ENCODE measurements at regions not wholly inside any gene's neighbourhood (a gene's known extent, or its start where the extent isn't known, plus 50 kb on each side); places are given as distances from the start of the nearest gene placed in this dataset.

GRCh38 chr15:101543026-101543390 is 53.5 kb upstream of the PCSK6 start:
- TF ChIP-seq POLR2AphosphoS5 (IDR thresholded peaks at IDR 0.05; ENCODE audit: low read depth) (no peak), STAT1 (IDR thresholded peaks at IDR 0.05; ENCODE audit: unreplicated experiment) (no peak), JUNB (IDR thresholded peaks at IDR 0.05; ENCODE audit: unreplicated experiment) (no peak), EZH2 (IDR thresholded peaks at IDR 0.05; ENCODE audit: low read depth, unreplicated experiment) (no peak), EZH2phosphoT487 (IDR thresholded peaks at IDR 0.05; ENCODE audit: unreplicated experiment) (no peak), ETS1 (IDR thresholded peaks at IDR 0.05) (no peak), NANOG (IDR thresholded peaks at IDR 0.05; ENCODE audit: borderline replicate concordance) (no peak)
- TF ChIP-seq, protein P1, sequence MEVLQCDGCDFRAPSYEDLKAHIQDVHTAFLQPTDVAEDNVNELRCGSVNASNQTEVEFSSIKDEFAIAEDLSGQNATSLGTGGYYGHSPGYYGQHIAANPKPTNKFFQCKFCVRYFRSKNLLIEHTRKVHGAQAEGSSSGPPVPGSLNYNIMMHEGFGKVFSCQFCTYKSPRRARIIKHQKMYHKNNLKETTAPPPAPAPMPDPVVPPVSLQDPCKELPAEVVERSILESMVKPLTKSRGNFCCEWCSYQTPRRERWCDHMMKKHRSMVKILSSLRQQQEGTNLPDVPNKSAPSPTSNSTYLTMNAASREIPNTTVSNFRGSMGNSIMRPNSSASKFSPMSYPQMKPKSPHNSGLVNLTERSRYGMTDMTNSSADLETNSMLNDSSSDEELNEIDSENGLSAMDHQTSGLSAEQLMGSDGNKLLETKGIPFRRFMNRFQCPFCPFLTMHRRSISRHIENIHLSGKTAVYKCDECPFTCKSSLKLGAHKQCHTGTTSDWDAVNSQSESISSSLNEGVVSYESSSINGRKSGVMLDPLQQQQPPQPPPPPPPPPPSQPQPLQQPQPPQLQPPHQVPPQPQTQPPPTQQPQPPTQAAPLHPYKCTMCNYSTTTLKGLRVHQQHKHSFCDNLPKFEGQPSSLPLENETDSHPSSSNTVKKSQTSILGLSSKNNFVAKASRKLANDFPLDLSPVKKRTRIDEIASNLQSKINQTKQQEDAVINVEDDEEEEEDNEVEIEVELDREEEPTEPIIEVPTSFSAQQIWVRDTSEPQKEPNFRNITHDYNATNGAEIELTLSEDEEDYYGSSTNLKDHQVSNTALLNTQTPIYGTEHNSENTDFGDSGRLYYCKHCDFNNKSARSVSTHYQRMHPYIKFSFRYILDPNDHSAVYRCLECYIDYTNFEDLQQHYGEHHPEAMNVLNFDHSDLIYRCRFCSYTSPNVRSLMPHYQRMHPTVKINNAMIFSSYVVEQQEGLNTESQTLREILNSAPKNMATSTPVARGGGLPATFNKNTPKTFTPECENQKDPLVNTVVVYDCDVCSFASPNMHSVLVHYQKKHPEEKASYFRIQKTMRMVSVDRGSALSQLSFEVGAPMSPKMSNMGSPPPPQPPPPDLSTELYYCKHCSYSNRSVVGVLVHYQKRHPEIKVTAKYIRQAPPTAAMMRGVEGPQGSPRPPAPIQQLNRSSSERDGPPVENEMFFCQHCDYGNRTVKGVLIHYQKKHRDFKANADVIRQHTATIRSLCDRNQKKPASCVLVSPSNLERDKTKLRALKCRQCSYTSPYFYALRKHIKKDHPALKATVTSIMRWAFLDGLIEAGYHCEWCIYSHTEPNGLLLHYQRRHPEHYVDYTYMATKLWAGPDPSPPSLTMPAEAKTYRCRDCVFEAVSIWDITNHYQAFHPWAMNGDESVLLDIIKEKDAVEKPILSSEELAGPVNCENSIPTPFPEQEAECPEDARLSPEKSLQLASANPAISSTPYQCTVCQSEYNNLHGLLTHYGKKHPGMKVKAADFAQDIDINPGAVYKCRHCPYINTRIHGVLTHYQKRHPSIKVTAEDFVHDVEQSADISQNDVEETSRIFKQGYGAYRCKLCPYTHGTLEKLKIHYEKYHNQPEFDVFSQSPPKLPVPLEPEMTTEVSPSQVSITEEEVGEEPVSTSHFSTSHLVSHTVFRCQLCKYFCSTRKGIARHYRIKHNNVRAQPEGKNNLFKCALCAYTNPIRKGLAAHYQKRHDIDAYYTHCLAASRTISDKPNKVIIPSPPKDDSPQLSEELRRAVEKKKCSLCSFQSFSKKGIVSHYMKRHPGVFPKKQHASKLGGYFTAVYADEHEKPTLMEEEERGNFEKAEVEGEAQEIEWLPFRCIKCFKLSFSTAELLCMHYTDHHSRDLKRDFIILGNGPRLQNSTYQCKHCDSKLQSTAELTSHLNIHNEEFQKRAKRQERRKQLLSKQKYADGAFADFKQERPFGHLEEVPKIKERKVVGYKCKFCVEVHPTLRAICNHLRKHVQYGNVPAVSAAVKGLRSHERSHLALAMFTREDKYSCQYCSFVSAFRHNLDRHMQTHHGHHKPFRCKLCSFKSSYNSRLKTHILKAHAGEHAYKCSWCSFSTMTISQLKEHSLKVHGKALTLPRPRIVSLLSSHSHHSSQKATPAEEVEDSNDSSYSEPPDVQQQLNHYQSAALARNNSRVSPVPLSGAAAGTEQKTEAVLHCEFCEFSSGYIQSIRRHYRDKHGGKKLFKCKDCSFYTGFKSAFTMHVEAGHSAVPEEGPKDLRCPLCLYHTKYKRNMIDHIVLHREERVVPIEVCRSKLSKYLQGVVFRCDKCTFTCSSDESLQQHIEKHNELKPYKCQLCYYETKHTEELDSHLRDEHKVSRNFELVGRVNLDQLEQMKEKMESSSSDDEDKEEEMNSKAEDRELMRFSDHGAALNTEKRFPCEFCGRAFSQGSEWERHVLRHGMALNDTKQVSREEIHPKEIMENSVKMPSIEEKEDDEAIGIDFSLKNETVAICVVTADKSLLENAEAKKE (CRISPR knock-in tag; IDR thresholded peaks at IDR 0.05): no peak
- TF ChIP-seq, protein P2, sequence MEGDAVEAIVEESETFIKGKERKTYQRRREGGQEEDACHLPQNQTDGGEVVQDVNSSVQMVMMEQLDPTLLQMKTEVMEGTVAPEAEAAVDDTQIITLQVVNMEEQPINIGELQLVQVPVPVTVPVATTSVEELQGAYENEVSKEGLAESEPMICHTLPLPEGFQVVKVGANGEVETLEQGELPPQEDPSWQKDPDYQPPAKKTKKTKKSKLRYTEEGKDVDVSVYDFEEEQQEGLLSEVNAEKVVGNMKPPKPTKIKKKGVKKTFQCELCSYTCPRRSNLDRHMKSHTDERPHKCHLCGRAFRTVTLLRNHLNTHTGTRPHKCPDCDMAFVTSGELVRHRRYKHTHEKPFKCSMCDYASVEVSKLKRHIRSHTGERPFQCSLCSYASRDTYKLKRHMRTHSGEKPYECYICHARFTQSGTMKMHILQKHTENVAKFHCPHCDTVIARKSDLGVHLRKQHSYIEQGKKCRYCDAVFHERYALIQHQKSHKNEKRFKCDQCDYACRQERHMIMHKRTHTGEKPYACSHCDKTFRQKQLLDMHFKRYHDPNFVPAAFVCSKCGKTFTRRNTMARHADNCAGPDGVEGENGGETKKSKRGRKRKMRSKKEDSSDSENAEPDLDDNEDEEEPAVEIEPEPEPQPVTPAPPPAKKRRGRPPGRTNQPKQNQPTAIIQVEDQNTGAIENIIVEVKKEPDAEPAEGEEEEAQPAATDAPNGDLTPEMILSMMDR (conservative IDR thresholded peaks at IDR 0.05; ENCODE audit: low read depth in 2 of 2): no peak

Data from GM23338 (cell line).